ENCODE measurements at regions not wholly inside any gene's neighbourhood (a gene's known extent, or its start where the extent isn't known, plus 50 kb on each side); places are given as distances from the start of the nearest gene placed in this dataset.

- Histone ChIP-seq H3K9me3 (peaks cover 3 to 9% of the 10 kb centered on the region in 2 donors), H3K27ac (no peak overlapping the region), H3K4me1 (no peaks in the 10 kb centered on the region), H3K27me3 (no peaks in the 10 kb centered on the region), H3K36me3 (no peaks in the 10 kb centered on the region), H3K4me3 (no peak overlapping the region)
- TF ChIP-seq POLR2A (IDR thresholded peaks at IDR 0.05) (no peak), CTCF (IDR thresholded peaks at IDR 0.05) (no peak), POLR2AphosphoS5 (IDR thresholded peaks at IDR 0.05) (no peak)
- no peak for DNase-seq (ENCODE audit: low spot score in 2 of 2)
- intact Hi-C loops (cut with DNase I; ENCODE audit: low total_unique reads) = no loop called here
Measured at GRCh38 chr1:242718967-242719366, 194.5 kb upstream of the PLD5 start.

- no peaks in the 10 kb centered on the region for H3K9me3 ChIP-seq
- intact Hi-C loops (cut with DNase I; ENCODE audit: low total_unique reads) = no loop called here
- no peak for DNase-seq (ENCODE audit: low spot score in 2 of 2)
- TF ChIP-seq POLR2A (IDR thresholded peaks at IDR 0.05) = no peak
- TF ChIP-seq POLR2AphosphoS5 (IDR thresholded peaks at IDR 0.05) = no peak
- no peak for TF ChIP-seq CTCF (IDR thresholded peaks at IDR 0.05)
- no peaks in the 10 kb centered on the region for H3K36me3 ChIP-seq
- H3K27me3 ChIP-seq = no peaks in the 10 kb centered on the region
- no peak overlapping the region for H3K4me3 ChIP-seq
- H3K27ac ChIP-seq = no peak overlapping the region
- H3K4me1 ChIP-seq = no peaks in the 10 kb centered on the region
Measured at GRCh38 chr1:242712248-242712647, 187.8 kb upstream of the PLD5 start.

GRCh38 chr1:242710847-242711246 lies 186.3 kb upstream of the PLD5 start:
- H3K9me3 ChIP-seq = no peaks in the 10 kb centered on the region
- no peaks in the 10 kb centered on the region for H3K27me3 ChIP-seq
- DNase-seq (ENCODE audit: low spot score in 2 of 2) = no peak
- no peak overlapping the region for H3K27ac ChIP-seq
- no peak overlapping the region for H3K4me3 ChIP-seq
- intact Hi-C loops (cut with DNase I; ENCODE audit: low total_unique reads) = no loop called here
- no peaks in the 10 kb centered on the region for H3K4me1 ChIP-seq
- TF ChIP-seq POLR2A (IDR thresholded peaks at IDR 0.05) (no peak), CTCF (IDR thresholded peaks at IDR 0.05) (no peak), POLR2AphosphoS5 (IDR thresholded peaks at IDR 0.05) (no peak)
- H3K36me3 ChIP-seq = no peaks in the 10 kb centered on the region

- Histone ChIP-seq H3K27ac (no peak overlapping the region), H3K4me3 (no peak overlapping the region), H3K36me3 (no peaks in the 10 kb centered on the region), H3K4me1 (no peaks in the 10 kb centered on the region), H3K27me3 (no peaks in the 10 kb centered on the region), H3K9me3 (no peaks in the 10 kb centered on the region)
- no peak for DNase-seq (ENCODE audit: low spot score in 2 of 2)
- TF ChIP-seq CTCF (IDR thresholded peaks at IDR 0.05) (no peak), POLR2AphosphoS5 (IDR thresholded peaks at IDR 0.05) (no peak), POLR2A (IDR thresholded peaks at IDR 0.05) (no peak)
- intact Hi-C loops (cut with DNase I; ENCODE audit: low total_unique reads) = no loop called here
Measured at GRCh38 chr1:242710286-242710685, 185.8 kb upstream of the PLD5 start.

GRCh38 chr1:242703467-242703866 lies 179.0 kb upstream of the PLD5 start:
- intact Hi-C loops (cut with DNase I; ENCODE audit: low total_unique reads) = no loop called here

More at GRCh38 chr1:242703467-242703866, 179.0 kb upstream of the PLD5 start:
- no peak for TF ChIP-seq CTCF (IDR thresholded peaks at IDR 0.05)
- TF ChIP-seq POLR2A (IDR thresholded peaks at IDR 0.05) = no peak
- TF ChIP-seq POLR2AphosphoS5 (IDR thresholded peaks at IDR 0.05) = no peak
- H3K27me3 ChIP-seq = no peaks in the 10 kb centered on the region
- no peaks in the 10 kb centered on the region for H3K9me3 ChIP-seq
- no peak for DNase-seq (ENCODE audit: low spot score in 2 of 2)
- no peak overlapping the region for H3K4me3 ChIP-seq
- H3K36me3 ChIP-seq = no peaks in the 10 kb centered on the region
- no peaks in the 10 kb centered on the region for H3K4me1 ChIP-seq
- H3K27ac ChIP-seq = no peak overlapping the region

All from breast epithelium (tissue), 4 donors.